ENCODE measurements at regions not wholly inside any gene's neighbourhood (a gene's known extent, or its start where the extent isn't known, plus 50 kb on each side); places are given as distances from the start of the nearest gene placed in this dataset.

- no peak for DNase-seq
Observed at GRCh38 chr2:208545403-208546042, 138.9 kb downstream of the PTH2R start.

GRCh38 chr2:208546107-208546506, 139.5 kb downstream of the PTH2R start:
- DNase-seq: no peak

GRCh38 chr2:208546860-208547650, 140.5 kb downstream of the PTH2R start:
- no peak for DNase-seq

GRCh38 chr2:208548700-208549099, 142.1 kb downstream of the PTH2R start:
- no peak for DNase-seq

GRCh38 chr2:208549546-208550158, 143.1 kb downstream of the PTH2R start:
- no peak for DNase-seq

- DNase-seq: no peak
Observed at GRCh38 chr2:208552943-208553342, 146.4 kb downstream of the PTH2R start.

- no peak for DNase-seq
Observed at GRCh38 chr2:208556983-208557484, 150.4 kb downstream of the PTH2R start.

- DNase-seq: no peak
Observed at GRCh38 chr2:208565690-208566416, 159.3 kb downstream of the PTH2R start.

- DNase-seq: no peak
Observed at GRCh38 chr2:208568203-208568602, 161.6 kb downstream of the PTH2R start.

- DNase-seq: no peak
Observed at GRCh38 chr2:208570066-208570465, 163.5 kb downstream of the PTH2R start.

GRCh38 chr2:208570851-208571763, 164.5 kb downstream of the PTH2R start:
- DNase-seq: no peak

- DNase-seq: no peak
Observed at GRCh38 chr2:208571764-208572131, 165.2 kb downstream of the PTH2R start.

- DNase-seq: no peak
Observed at GRCh38 chr2:208573569-208573968, 167.0 kb downstream of the PTH2R start.

- DNase-seq: no peak
Observed at GRCh38 chr2:208579678-208580077, 173.1 kb downstream of the PTH2R start.

GRCh38 chr2:208584378-208584985, 177.9 kb downstream of the PTH2R start:
- no peak for DNase-seq

- no peak for DNase-seq
Observed at GRCh38 chr2:208586516-208586915, 179.9 kb downstream of the PTH2R start.

- no peak for DNase-seq
Observed at GRCh38 chr2:208594642-208595385, 188.2 kb downstream of the PTH2R start.

- DNase-seq: no peak
Observed at GRCh38 chr2:208595386-208596275, 189.0 kb downstream of the PTH2R start.

GRCh38 chr2:208607694-208608093, 201.1 kb downstream of the PTH2R start:
- DNase-seq: no peak
